ENCODE measurements at regions not wholly inside any gene's neighbourhood (a gene's known extent, or its start where the extent isn't known, plus 50 kb on each side); places are given as distances from the start of the nearest gene placed in this dataset.

GRCh38 chr1:244958593-244958992 is 94.2 kb upstream of the HNRNPU start:
- TF ChIP-seq POLR2A (IDR thresholded peaks at IDR 0.05) (no peak), CTCF (IDR thresholded peaks at IDR 0.05) (no peak)

Data from adrenal gland (tissue), 5 donors.